Esophagus squamous epithelium (tissue), 4 donors: ENCODE measurements at regions not wholly inside any gene's neighbourhood (a gene's known extent, or its start where the extent isn't known, plus 50 kb on each side); places are given as distances from the start of the nearest gene placed in this dataset.

ENCODE experiments used
- CTCF ChIP-seq, 6 experiments: fragments of 450-650 bp in 4 of 6; fragments of 200-600 bp in 2 of 6; sonication (generic) in 2 of 6; IDR thresholded peaks; one replicate each; pipeline ENCODE4 v1.5.1; 2016 to 2019; ENCODE audit warnings: antibody characterized with exemption in 6 of 6, mild to moderate bottlenecking in 4 of 6, moderate library complexity in 4 of 6
- POLR2A ChIP-seq, 4 donors: fragments of 450-650 bp; IDR thresholded peaks; one replicate each; pipeline ENCODE4 v1.6.1; 2017; ENCODE audit warnings: antibody characterized with exemption in 4 of 4, mild to moderate bottlenecking in 4 of 4, moderate library complexity in 3 of 4

- TF ChIP-seq CTCF (IDR thresholded peaks at IDR 0.05) (no peak), POLR2A (IDR thresholded peaks at IDR 0.05) (no peak)
Measured at GRCh38 chr21:43283136-43283924, 114.5 kb downstream of the CRYAA start.
